Stomach smooth muscle (tissue), 2 donors: ENCODE measurements at regions not wholly inside any gene's neighbourhood (a gene's known extent, or its start where the extent isn't known, plus 50 kb on each side); places are given as distances from the start of the nearest gene placed in this dataset.

Experiments
- H3K27ac ChIP-seq: one replicate; pipeline ENCODE4 v1.7.0; 2013; ENCODE audit warnings: mild to moderate bottlenecking, low read length, inconsistent platforms
- H3K27me3 ChIP-seq, 2 donors: one replicate each; pipeline ENCODE4 v1.7.0; 2013; ENCODE audit warnings: low read length in 2 of 2; ENCODE audit not compliant: insufficient read depth in 2 of 2, control insufficient read depth in 1 of 2
- H3K36me3 ChIP-seq, 2 donors: one replicate each; pipeline ENCODE4 v1.7.0; 2013; ENCODE audit warnings: low read length in 2 of 2; ENCODE audit not compliant: control insufficient read depth in 2 of 2, insufficient read depth in 2 of 2
- H3K4me1 ChIP-seq: one replicate; pipeline ENCODE4 v1.7.0; 2013; ENCODE audit warnings: low read length; ENCODE audit not compliant: control insufficient read depth, insufficient read depth
- H3K4me3 ChIP-seq, 2 donors: one replicate each; pipeline ENCODE4 v1.7.0; 2013; ENCODE audit warnings: low read length in 2 of 2
- H3K9ac ChIP-seq, 2 donors: one replicate each; pipeline ENCODE4 v1.7.0; 2013; ENCODE audit warnings: low read length in 2 of 2, mild to moderate bottlenecking in 1 of 2
- H3K9me3 ChIP-seq, 2 donors: one replicate each; pipeline ENCODE4 v1.7.0; 2013; ENCODE audit warnings: low read length in 2 of 2; ENCODE audit not compliant: control insufficient read depth in 2 of 2
- donor health status: healthy.
- donor health status: Pancreatic carcinoma.

- no peaks in the 10 kb centered on the region for H3K36me3 ChIP-seq
- no peak overlapping the region for H3K4me3 ChIP-seq
- H3K27ac ChIP-seq: no peak overlapping the region
- no peaks in the 10 kb centered on the region for H3K9me3 ChIP-seq
- H3K9ac ChIP-seq: no peak overlapping the region
- H3K4me1 ChIP-seq: no peaks in the 10 kb centered on the region
- H3K27me3 ChIP-seq: no peaks in the 10 kb centered on the region
Observed at GRCh38 chr16:79449900-79450299, 150.6 kb downstream of the MAF start.

- Histone ChIP-seq H3K4me3 (no peak overlapping the region), H3K36me3 (no peaks in the 10 kb centered on the region), H3K9ac (no peak overlapping the region), H3K27me3 (no peaks in the 10 kb centered on the region), H3K27ac (no peak overlapping the region), H3K4me1 (no peaks in the 10 kb centered on the region), H3K9me3 (no peaks in the 10 kb centered on the region)
Observed at GRCh38 chr16:79449067-79449769, 151.3 kb downstream of the MAF start.

- Histone ChIP-seq H3K36me3 (no peaks in the 10 kb centered on the region), H3K4me1 (no peaks in the 10 kb centered on the region), H3K4me3 (no peak overlapping the region), H3K9ac (no peak overlapping the region), H3K27me3 (no peaks in the 10 kb centered on the region), H3K27ac (no peak overlapping the region), H3K9me3 (no peaks in the 10 kb centered on the region)
Observed at GRCh38 chr16:79444572-79444971, 156.0 kb downstream of the MAF start.

- H3K9ac ChIP-seq: no peak overlapping the region
- no peaks in the 10 kb centered on the region for H3K36me3 ChIP-seq
- H3K4me3 ChIP-seq: no peak overlapping the region
- H3K27ac ChIP-seq: no peak overlapping the region
- no peaks in the 10 kb centered on the region for H3K4me1 ChIP-seq
- no peaks in the 10 kb centered on the region for H3K9me3 ChIP-seq
- H3K27me3 ChIP-seq: no peaks in the 10 kb centered on the region
Observed at GRCh38 chr16:79439901-79440300, 160.6 kb downstream of the MAF start.

- H3K27ac ChIP-seq: peak overlapping the region; percentile 24
- no peaks in the 10 kb centered on the region for H3K36me3 ChIP-seq
- H3K9ac ChIP-seq: no peak overlapping the region
- H3K9me3 ChIP-seq: no peaks in the 10 kb centered on the region
- H3K27me3 ChIP-seq: no peaks in the 10 kb centered on the region
- peak overlapping the region in 1 of 2 donors; percentile 8 for H3K4me3 ChIP-seq
- H3K4me1 ChIP-seq: no peaks in the 10 kb centered on the region
Observed at GRCh38 chr16:79437764-79438751, 162.5 kb downstream of the MAF start.

- no peak overlapping the region for H3K4me3 ChIP-seq
- no peak overlapping the region for H3K27ac ChIP-seq
- H3K9me3 ChIP-seq: no peaks in the 10 kb centered on the region
- H3K9ac ChIP-seq: no peak overlapping the region
- H3K36me3 ChIP-seq: no peaks in the 10 kb centered on the region
- no peaks in the 10 kb centered on the region for H3K27me3 ChIP-seq
- no peaks in the 10 kb centered on the region for H3K4me1 ChIP-seq
Observed at GRCh38 chr16:79436885-79437284, 163.7 kb downstream of the MAF start.

- no peaks in the 10 kb centered on the region for H3K36me3 ChIP-seq
- H3K9ac ChIP-seq: no peak overlapping the region
- no peak overlapping the region for H3K4me3 ChIP-seq
- no peak overlapping the region for H3K27ac ChIP-seq
- no peaks in the 10 kb centered on the region for H3K27me3 ChIP-seq
- no peaks in the 10 kb centered on the region for H3K9me3 ChIP-seq
- H3K4me1 ChIP-seq: peaks cover 9% of the 10 kb centered on the region
Observed at GRCh38 chr16:79434771-79435170, 165.8 kb downstream of the MAF start.

- H3K27ac ChIP-seq: no peak overlapping the region
- no peaks in the 10 kb centered on the region for H3K36me3 ChIP-seq
- H3K9me3 ChIP-seq: no peaks in the 10 kb centered on the region
- H3K4me1 ChIP-seq: peaks cover 15% of the 10 kb centered on the region
- H3K4me3 ChIP-seq: no peak overlapping the region
- H3K27me3 ChIP-seq: no peaks in the 10 kb centered on the region
- no peak overlapping the region for H3K9ac ChIP-seq
Observed at GRCh38 chr16:79434092-79434491, 166.4 kb downstream of the MAF start.

- Histone ChIP-seq H3K4me1 (peaks cover 15% of the 10 kb centered on the region), H3K9ac (no peak overlapping the region), H3K27ac (no peak overlapping the region), H3K27me3 (no peaks in the 10 kb centered on the region), H3K9me3 (no peaks in the 10 kb centered on the region), H3K4me3 (no peak overlapping the region), H3K36me3 (no peaks in the 10 kb centered on the region)
Observed at GRCh38 chr16:79431923-79432322, 168.6 kb downstream of the MAF start.

GRCh38 chr16:79430191-79430678 lies 170.3 kb downstream of the MAF start:
- Histone ChIP-seq H3K27ac (no peak overlapping the region), H3K9me3 (no peaks in the 10 kb centered on the region), H3K36me3 (no peaks in the 10 kb centered on the region), H3K4me3 (peak overlapping the region in 1 of 2 donors; percentile 35), H3K9ac (peak overlapping the region in 1 of 2 donors; percentile 21), H3K4me1 (peaks cover 15% of the 10 kb centered on the region), H3K27me3 (no peaks in the 10 kb centered on the region)
